Suprapubic skin (tissue), 4 donors: ENCODE measurements at regions not wholly inside any gene's neighbourhood (a gene's known extent, or its start where the extent isn't known, plus 50 kb on each side); places are given as distances from the start of the nearest gene placed in this dataset.

Experiments
- DNase-seq, 2 donors: peaks; one replicate each; pipeline ENCODE4 v3.0.0-alpha.2; 2019; ENCODE audit warnings: low spot score in 2 of 2
- H3K27ac ChIP-seq: fragments of 200-600 bp; sonication (generic); one replicate; pipeline ENCODE4 v1.5.1; 2019
- H3K27me3 ChIP-seq: fragments of 200-600 bp; sonication (generic); one replicate; pipeline ENCODE4 v1.5.1; 2019
- H3K36me3 ChIP-seq: fragments of 200-600 bp; sonication (generic); one replicate; pipeline ENCODE4 v1.5.1; 2019
- H3K4me1 ChIP-seq: fragments of 200-600 bp; sonication (generic); one replicate; pipeline ENCODE4 v1.5.1; 2019
- H3K4me3 ChIP-seq: fragments of 200-600 bp; sonication (generic); one replicate; pipeline ENCODE4 v1.5.1; 2019; ENCODE audit warnings: mild to moderate bottlenecking
- H3K9me3 ChIP-seq: fragments of 200-600 bp; sonication (generic); one replicate; pipeline ENCODE4 v1.5.1; 2019
- CTCF ChIP-seq, 2 donors: fragments of 200-600 bp in 1 of 2; fragments of 450-650 bp in 1 of 2; sonication (generic) in 1 of 2; IDR thresholded peaks; one replicate each; pipeline ENCODE4 v1.5.1; 2016 to 2019; ENCODE audit warnings: antibody characterized with exemption in 2 of 2, mild to moderate bottlenecking in 1 of 2, moderate library complexity in 1 of 2
- EP300 ChIP-seq: sonication (generic); formaldehyde crosslinking; IDR thresholded peaks from one replicate; pipeline ENCODE4 v1.6.1; 2017; ENCODE audit warnings: antibody characterized with exemption
- POLR2A ChIP-seq, 2 donors: fragments of 450-650 bp; IDR thresholded peaks; one replicate each; pipeline ENCODE4 v1.6.1; 2017; ENCODE audit warnings: antibody characterized with exemption in 2 of 2, mild to moderate bottlenecking in 2 of 2, moderate library complexity in 2 of 2
- POLR2AphosphoS5 ChIP-seq, 3 donors: sonication (generic); formaldehyde crosslinking; IDR thresholded peaks; one replicate each; pipeline ENCODE4 v1.6.1; 2017; ENCODE audit warnings: antibody characterized with exemption in 3 of 3
- WGBS: methylation state at CpG from one replicate; pipeline ENCODE4 v1.1.5; 2018; 5-methylcytosine and 5-hydroxymethylcytosine counted together

- 80% methylated on average over 10 of the region's 10 CpGs for WGBS
- Histone ChIP-seq H3K36me3 (no peaks in the 10 kb centered on the region), H3K4me3 (no peak overlapping the region), H3K27me3 (no peaks in the 10 kb centered on the region), H3K4me1 (no peaks in the 10 kb centered on the region), H3K27ac (no peak overlapping the region), H3K9me3 (no peaks in the 10 kb centered on the region)
- no peak for DNase-seq
- TF ChIP-seq POLR2A (IDR thresholded peaks at IDR 0.05): no peak
- TF ChIP-seq EP300: no peak
- no peak for TF ChIP-seq CTCF (IDR thresholded peaks at IDR 0.05)
- no peak for TF ChIP-seq POLR2AphosphoS5 (IDR thresholded peaks at IDR 0.05)
Measured at GRCh38 chr3:106371221-106371970, 502.6 kb upstream of the CBLB start.

- Histone ChIP-seq H3K36me3 (no peaks in the 10 kb centered on the region), H3K4me1 (no peaks in the 10 kb centered on the region), H3K4me3 (no peak overlapping the region), H3K27ac (no peak overlapping the region), H3K27me3 (no peaks in the 10 kb centered on the region), H3K9me3 (no peaks in the 10 kb centered on the region)
- whole genome bisulfite sequencing: 73% methylated on average over 1 of the region's 1 CpG
- TF ChIP-seq POLR2A (IDR thresholded peaks at IDR 0.05): no peak
- no peak for TF ChIP-seq CTCF (IDR thresholded peaks at IDR 0.05)
- no peak for TF ChIP-seq POLR2AphosphoS5 (IDR thresholded peaks at IDR 0.05)
- TF ChIP-seq EP300: no peak
- DNase-seq: no peak
Measured at GRCh38 chr3:106371971-106372805, 503.4 kb upstream of the CBLB start.

DNA sequence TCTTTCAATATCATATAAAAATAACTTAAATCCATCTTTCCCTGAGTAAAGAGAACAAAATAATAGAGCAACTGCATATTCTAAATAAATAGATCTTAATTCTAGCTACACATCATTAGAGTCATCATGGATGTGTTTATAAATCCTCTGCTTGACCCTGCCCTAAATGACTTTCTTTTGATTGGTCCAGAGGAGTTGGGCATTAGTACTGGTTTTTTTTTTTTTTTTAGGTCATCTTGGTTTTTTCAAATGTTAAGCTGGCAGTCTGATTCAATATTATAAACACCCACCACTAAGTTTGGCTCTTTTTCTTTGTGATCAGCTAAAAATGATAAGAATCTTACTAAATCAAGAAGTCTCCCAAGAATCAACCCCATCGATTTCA, 504.0 kb upstream of the CBLB start:
- no peaks in the 10 kb centered on the region for H3K36me3 ChIP-seq
- no peak overlapping the region for H3K27ac ChIP-seq
- TF ChIP-seq POLR2A (IDR thresholded peaks at IDR 0.05) (no peak), CTCF (IDR thresholded peaks at IDR 0.05) (no peak)
- WGBS: 73% methylated on average over 1 of the region's 1 CpG
- H3K4me1 ChIP-seq: no peaks in the 10 kb centered on the region
- DNase-seq: no peak
- H3K9me3 ChIP-seq: no peaks in the 10 kb centered on the region
- no peak overlapping the region for H3K4me3 ChIP-seq
- H3K27me3 ChIP-seq: no peaks in the 10 kb centered on the region

- TF ChIP-seq CTCF (IDR thresholded peaks at IDR 0.05) (no peak), POLR2A (IDR thresholded peaks at IDR 0.05) (no peak), EP300 (no peak), POLR2AphosphoS5 (IDR thresholded peaks at IDR 0.05) (no peak)
- no peak for DNase-seq
- Histone ChIP-seq H3K27ac (no peak overlapping the region), H3K4me1 (no peaks in the 10 kb centered on the region), H3K4me3 (no peak overlapping the region), H3K9me3 (no peaks in the 10 kb centered on the region), H3K27me3 (no peaks in the 10 kb centered on the region), H3K36me3 (no peaks in the 10 kb centered on the region)
- 83% methylated on average over 5 of the region's 5 CpGs for WGBS
Measured at GRCh38 chr3:106376016-106376570, 507.3 kb upstream of the CBLB start.

GRCh38 chr3:106379251-106379750, 510.5 kb upstream of the CBLB start:
- WGBS: 52% methylated on average over 6 of the region's 6 CpGs
- no peak for DNase-seq

More at GRCh38 chr3:106379251-106379750, 510.5 kb upstream of the CBLB start:
- no peaks in the 10 kb centered on the region for H3K9me3 ChIP-seq
- H3K27me3 ChIP-seq: no peaks in the 10 kb centered on the region
- H3K4me1 ChIP-seq: no peaks in the 10 kb centered on the region
- no peaks in the 10 kb centered on the region for H3K36me3 ChIP-seq
- H3K27ac ChIP-seq: no peak overlapping the region
- no peak for TF ChIP-seq EP300
- TF ChIP-seq POLR2AphosphoS5 (IDR thresholded peaks at IDR 0.05): no peak
- no peak for TF ChIP-seq POLR2A (IDR thresholded peaks at IDR 0.05)
- TF ChIP-seq CTCF (IDR thresholded peaks at IDR 0.05): no peak
- no peak overlapping the region for H3K4me3 ChIP-seq
